ENCODE measurements at regions not wholly inside any gene's neighbourhood (a gene's known extent, or its start where the extent isn't known, plus 50 kb on each side); places are given as distances from the start of the nearest gene placed in this dataset.

DNA sequence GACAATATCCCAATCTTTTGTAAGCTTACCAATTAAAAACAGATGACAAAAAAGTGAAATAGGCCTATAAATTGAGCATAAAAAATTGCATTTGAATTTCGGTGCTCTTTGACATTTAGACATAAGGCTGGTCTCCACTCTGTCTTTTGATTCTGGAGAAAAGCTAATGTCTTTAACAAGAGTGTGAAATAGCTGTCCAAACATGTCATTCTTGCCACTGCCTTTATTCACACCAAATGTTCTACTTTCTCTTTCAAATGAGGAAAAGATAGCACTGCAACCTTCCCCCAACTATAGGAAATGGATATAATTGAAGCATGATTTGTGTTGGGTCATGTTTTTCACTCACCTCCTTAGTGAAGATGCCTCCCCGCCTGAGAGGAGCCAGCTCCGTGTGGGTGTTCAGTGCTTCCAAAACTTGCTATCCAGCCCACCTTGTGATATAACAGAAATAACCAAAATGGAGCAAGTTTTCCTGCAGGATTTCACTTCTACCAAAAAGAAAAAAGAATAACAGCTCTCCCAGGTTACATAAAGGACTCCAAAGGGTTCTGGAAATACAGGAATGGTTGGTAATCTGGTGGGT is 55.2 kb upstream of the STK32A start:
- TF ChIP-seq EZH2 (IDR thresholded peaks at IDR 0.05): no peak
- TF ChIP-seq, protein P1, sequence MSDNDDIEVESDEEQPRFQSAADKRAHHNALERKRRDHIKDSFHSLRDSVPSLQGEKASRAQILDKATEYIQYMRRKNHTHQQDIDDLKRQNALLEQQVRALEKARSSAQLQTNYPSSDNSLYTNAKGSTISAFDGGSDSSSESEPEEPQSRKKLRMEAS (IDR thresholded peaks at IDR 0.05): no peak
